Tibial artery (tissue), 4 donors: ENCODE measurements at regions not wholly inside any gene's neighbourhood (a gene's known extent, or its start where the extent isn't known, plus 50 kb on each side); places are given as distances from the start of the nearest gene placed in this dataset.
"Not testable (repeated sequence)": the region's sequence is repeated elsewhere in the genome, so short reads cannot be mapped to it uniquely, and the experiment has no call there.

Source experiments
- DNase-seq, 2 donors: peaks; one replicate each; pipeline ENCODE4 v3.0.0-alpha.2; 2019
- H3K27ac ChIP-seq, 2 donors: fragments of 200-600 bp; sonication (generic) in 1 of 2; 1 replicate in 1 of 2; 2 replicates in 1 of 2; pipeline ENCODE4 v1.5.1; 2018 to 2019; ENCODE audit warnings: mild to moderate bottlenecking in 1 of 2
- H3K27me3 ChIP-seq, 2 donors: fragments of 200-600 bp; sonication (generic) in 1 of 2; one replicate each; pipeline versions ENCODE4 v1.5.1 to v1.6.0; 2016 to 2019
- H3K36me3 ChIP-seq, 3 donors: fragments of 200-600 bp; sonication (generic) in 2 of 3; one replicate each; pipeline ENCODE4 v1.5.1; 2016 to 2019; ENCODE audit warnings: mild to moderate bottlenecking in 2 of 3
- H3K4me1 ChIP-seq, 4 donors: fragments of 200-600 bp; sonication (generic) in 2 of 4; 1 replicate in 3 of 4; 2 replicates in 1 of 4; pipeline ENCODE4 v1.5.1; 2016 to 2019
- H3K4me3 ChIP-seq, 2 donors: fragments of 200-600 bp; sonication (generic) in 1 of 2; 1 replicate in 1 of 2; 2 replicates in 1 of 2; pipeline ENCODE4 v1.5.1; 2018 to 2019; ENCODE audit warnings: mild to moderate bottlenecking in 2 of 2
- H3K9me3 ChIP-seq, 3 donors: fragments of 200-600 bp; sonication (generic) in 1 of 3; one replicate each; pipeline ENCODE4 v1.5.1; 2016 to 2019
- intact Hi-C: fragments of 100-400 bp; cut with DNase I; formaldehyde crosslinking; loops from one replicate; pipeline ENCODE4 v1.15.0; 2023; ENCODE audit warnings: low total_unique reads
- TF ChIP-seq, protein P1 (sequence below), 2 experiments: fragments of 200-600 bp in 1 of 2; fragments of 450-650 bp in 1 of 2; IDR thresholded peaks; one replicate each; pipeline ENCODE4 v1.5.1; 2017 to 2019; ENCODE audit warnings: antibody characterized with exemption in 2 of 2, mild to moderate bottlenecking in 1 of 2, moderate library complexity in 1 of 2

- Histone ChIP-seq H3K4me1 (no peaks in the 10 kb centered on the region), H3K9me3 (peaks cover 0 to 6% (median 4%) of the 10 kb centered on the region in 3 donors), H3K27ac (no peak overlapping the region), H3K4me3 (no peak overlapping the region), H3K27me3 (no peaks in the 10 kb centered on the region), H3K36me3 (no peaks in the 10 kb centered on the region)
- DNase-seq, result no peak
- TF ChIP-seq, protein P1, sequence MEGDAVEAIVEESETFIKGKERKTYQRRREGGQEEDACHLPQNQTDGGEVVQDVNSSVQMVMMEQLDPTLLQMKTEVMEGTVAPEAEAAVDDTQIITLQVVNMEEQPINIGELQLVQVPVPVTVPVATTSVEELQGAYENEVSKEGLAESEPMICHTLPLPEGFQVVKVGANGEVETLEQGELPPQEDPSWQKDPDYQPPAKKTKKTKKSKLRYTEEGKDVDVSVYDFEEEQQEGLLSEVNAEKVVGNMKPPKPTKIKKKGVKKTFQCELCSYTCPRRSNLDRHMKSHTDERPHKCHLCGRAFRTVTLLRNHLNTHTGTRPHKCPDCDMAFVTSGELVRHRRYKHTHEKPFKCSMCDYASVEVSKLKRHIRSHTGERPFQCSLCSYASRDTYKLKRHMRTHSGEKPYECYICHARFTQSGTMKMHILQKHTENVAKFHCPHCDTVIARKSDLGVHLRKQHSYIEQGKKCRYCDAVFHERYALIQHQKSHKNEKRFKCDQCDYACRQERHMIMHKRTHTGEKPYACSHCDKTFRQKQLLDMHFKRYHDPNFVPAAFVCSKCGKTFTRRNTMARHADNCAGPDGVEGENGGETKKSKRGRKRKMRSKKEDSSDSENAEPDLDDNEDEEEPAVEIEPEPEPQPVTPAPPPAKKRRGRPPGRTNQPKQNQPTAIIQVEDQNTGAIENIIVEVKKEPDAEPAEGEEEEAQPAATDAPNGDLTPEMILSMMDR (IDR thresholded peaks at IDR 0.05), result no peak
- intact Hi-C loops, result no loop called here
Observed at GRCh38 chr1:60697204-60697994, 385.0 kb upstream of the NFIA start.

- no peaks in the 10 kb centered on the region for H3K36me3 ChIP-seq
- H3K9me3 ChIP-seq, result peaks cover 0 to 6% (median 4%) of the 10 kb centered on the region in 3 donors
- H3K4me3 ChIP-seq, result no peak overlapping the region
- TF ChIP-seq, protein P1 (IDR thresholded peaks at IDR 0.05), result no peak
- no peaks in the 10 kb centered on the region for H3K4me1 ChIP-seq
- no peak for DNase-seq
- no peaks in the 10 kb centered on the region for H3K27me3 ChIP-seq
- no peak overlapping the region for H3K27ac ChIP-seq
- intact Hi-C loops, result no loop called here
Observed at GRCh38 chr1:60696512-60696911, 385.8 kb upstream of the NFIA start.

- peaks cover 0 to 6% (median 4%) of the 10 kb centered on the region in 3 donors for H3K9me3 ChIP-seq
- no peak for DNase-seq
- no peaks in the 10 kb centered on the region for H3K4me1 ChIP-seq
- no peaks in the 10 kb centered on the region for H3K27me3 ChIP-seq
- H3K36me3 ChIP-seq, result no peaks in the 10 kb centered on the region
- intact Hi-C loops, result no loop called here
- no peak overlapping the region for H3K27ac ChIP-seq
- TF ChIP-seq, protein P1 (IDR thresholded peaks at IDR 0.05), result no peak
- no peak overlapping the region for H3K4me3 ChIP-seq
Observed at GRCh38 chr1:60695716-60696171, 386.6 kb upstream of the NFIA start.

GRCh38 chr1:60694980-60695379, 387.4 kb upstream of the NFIA start:
- no peak overlapping the region for H3K27ac ChIP-seq
- intact Hi-C loops, result no loop called here
- no peaks in the 10 kb centered on the region for H3K27me3 ChIP-seq

DNA sequence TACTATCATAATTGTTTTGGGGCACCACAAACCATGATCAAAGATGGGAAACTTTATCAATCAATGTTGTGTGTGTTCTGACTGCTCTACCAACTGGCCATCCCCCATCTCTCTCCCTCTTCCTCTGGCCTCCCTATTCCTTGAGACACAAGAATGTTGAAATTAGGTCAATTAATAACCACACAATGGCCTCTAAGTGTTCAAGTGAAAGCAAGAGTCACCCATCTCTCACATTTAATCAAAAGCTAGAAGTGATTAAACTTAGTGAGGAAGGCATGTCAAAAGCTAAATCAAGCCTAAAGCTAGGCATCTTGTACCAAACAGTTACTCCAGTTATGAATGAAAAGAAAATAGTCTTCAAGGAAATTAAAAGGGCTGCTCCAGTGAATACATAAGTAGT, 390.3 kb upstream of the NFIA start:
- Histone ChIP-seq H3K27ac (no peak overlapping the region), H3K27me3 (no peaks in the 10 kb centered on the region), H3K9me3 (peaks cover 4 to 11% (median 6%) of the 10 kb centered on the region in 3 donors), H3K36me3 (no peaks in the 10 kb centered on the region), H3K4me3 (no peak overlapping the region), H3K4me1 (no peaks in the 10 kb centered on the region)
- intact Hi-C loops, result no loop called here
- no peak for DNase-seq
- TF ChIP-seq, protein P1 (IDR thresholded peaks at IDR 0.05), result no peak

More at GRCh38 chr1:60694980-60695379, 387.4 kb upstream of the NFIA start:
- H3K4me1 ChIP-seq, result no peaks in the 10 kb centered on the region
- H3K36me3 ChIP-seq, result no peaks in the 10 kb centered on the region
- H3K4me3 ChIP-seq, result no peak overlapping the region
- H3K9me3 ChIP-seq, result peaks cover 0 to 6% (median 4%) of the 10 kb centered on the region in 3 donors
- no peak for DNase-seq
- TF ChIP-seq, protein P1 (IDR thresholded peaks at IDR 0.05), result no peak

- intact Hi-C loops, H3K27ac ChIP-seq, DNase-seq, H3K27me3 ChIP-seq, H3K4me3 ChIP-seq, H3K36me3 ChIP-seq, H3K4me1 ChIP-seq: not testable (repeated sequence)
- H3K9me3 ChIP-seq, result peaks cover 3 to 11% (median 5%) of the 10 kb centered on the region in 3 donors
Observed at GRCh38 chr1:60688221-60688620, 394.1 kb upstream of the NFIA start.
